ENCODE measurements at regions not wholly inside any gene's neighbourhood (a gene's known extent, or its start where the extent isn't known, plus 50 kb on each side); places are given as distances from the start of the nearest gene placed in this dataset.

- TF ChIP-seq DBP (CRISPR knock-in tag; IDR thresholded peaks at IDR 0.05; ENCODE audit: not compliant biosample characterization), result no peak
- no peak for TF ChIP-seq ZBTB2 (CRISPR knock-in tag; IDR thresholded peaks at IDR 0.05; ENCODE audit: low read depth)
- TF ChIP-seq ZNF747 (CRISPR knock-in tag; IDR thresholded peaks at IDR 0.05; ENCODE audit: borderline replicate concordance), result no peak
- TF ChIP-seq, protein P1, sequence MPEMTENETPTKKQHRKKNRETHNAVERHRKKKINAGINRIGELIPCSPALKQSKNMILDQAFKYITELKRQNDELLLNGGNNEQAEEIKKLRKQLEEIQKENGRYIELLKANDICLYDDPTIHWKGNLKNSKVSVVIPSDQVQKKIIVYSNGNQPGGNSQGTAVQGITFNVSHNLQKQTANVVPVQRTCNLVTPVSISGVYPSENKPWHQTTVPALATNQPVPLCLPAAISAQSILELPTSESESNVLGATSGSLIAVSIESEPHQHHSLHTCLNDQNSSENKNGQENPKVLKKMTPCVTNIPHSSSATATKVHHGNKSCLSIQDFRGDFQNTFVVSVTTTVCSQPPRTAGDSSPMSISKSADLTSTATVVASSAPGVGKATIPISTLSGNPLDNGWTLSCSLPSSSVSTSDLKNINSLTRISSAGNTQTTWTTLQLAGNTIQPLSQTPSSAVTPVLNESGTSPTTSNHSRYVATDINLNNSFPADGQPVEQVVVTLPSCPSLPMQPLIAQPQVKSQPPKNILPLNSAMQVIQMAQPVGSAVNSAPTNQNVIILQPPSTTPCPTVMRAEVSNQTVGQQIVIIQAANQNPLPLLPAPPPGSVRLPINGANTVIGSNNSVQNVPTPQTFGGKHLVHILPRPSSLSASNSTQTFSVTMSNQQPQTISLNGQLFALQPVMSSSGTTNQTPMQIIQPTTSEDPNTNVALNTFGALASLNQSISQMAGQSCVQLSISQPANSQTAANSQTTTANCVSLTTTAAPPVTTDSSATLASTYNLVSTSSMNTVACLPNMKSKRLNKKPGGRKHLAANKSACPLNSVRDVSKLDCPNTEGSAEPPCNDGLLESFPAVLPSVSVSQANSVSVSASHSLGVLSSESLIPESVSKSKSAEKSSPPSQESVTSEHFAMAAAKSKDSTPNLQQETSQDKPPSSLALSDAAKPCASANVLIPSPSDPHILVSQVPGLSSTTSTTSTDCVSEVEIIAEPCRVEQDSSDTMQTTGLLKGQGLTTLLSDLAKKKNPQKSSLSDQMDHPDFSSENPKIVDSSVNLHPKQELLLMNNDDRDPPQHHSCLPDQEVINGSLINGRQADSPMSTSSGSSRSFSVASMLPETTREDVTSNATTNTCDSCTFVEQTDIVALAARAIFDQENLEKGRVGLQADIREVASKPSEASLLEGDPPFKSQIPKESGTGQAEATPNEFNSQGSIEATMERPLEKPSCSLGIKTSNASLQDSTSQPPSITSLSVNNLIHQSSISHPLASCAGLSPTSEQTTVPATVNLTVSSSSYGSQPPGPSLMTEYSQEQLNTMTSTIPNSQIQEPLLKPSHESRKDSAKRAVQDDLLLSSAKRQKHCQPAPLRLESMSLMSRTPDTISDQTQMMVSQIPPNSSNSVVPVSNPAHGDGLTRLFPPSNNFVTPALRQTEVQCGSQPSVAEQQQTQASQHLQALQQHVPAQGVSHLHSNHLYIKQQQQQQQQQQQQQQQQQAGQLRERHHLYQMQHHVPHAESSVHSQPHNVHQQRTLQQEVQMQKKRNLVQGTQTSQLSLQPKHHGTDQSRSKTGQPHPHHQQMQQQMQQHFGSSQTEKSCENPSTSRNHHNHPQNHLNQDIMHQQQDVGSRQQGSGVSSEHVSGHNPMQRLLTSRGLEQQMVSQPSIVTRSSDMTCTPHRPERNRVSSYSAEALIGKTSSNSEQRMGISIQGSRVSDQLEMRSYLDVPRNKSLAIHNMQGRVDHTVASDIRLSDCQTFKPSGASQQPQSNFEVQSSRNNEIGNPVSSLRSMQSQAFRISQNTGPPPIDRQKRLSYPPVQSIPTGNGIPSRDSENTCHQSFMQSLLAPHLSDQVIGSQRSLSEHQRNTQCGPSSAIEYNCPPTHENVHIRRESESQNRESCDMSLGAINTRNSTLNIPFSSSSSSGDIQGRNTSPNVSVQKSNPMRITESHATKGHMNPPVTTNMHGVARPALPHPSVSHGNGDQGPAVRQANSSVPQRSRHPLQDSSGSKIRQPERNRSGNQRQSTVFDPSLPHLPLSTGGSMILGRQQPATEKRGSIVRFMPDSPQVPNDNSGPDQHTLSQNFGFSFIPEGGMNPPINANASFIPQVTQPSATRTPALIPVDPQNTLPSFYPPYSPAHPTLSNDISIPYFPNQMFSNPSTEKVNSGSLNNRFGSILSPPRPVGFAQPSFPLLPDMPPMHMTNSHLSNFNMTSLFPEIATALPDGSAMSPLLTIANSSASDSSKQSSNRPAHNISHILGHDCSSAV (CRISPR knock-in tag; IDR thresholded peaks at IDR 0.05; ENCODE audit: borderline replicate concordance), result no peak
- TF ChIP-seq HNF4A (CRISPR knock-in tag; IDR thresholded peaks at IDR 0.05), result peak; percentile 80
- TF ChIP-seq ZBTB20 (CRISPR knock-in tag; IDR thresholded peaks at IDR 0.05; ENCODE audit: borderline replicate concordance, low read depth), result peak; percentile 62; the same call in 1 of the 2 replicates
- no peak for TF ChIP-seq MZF1 (CRISPR knock-in tag; IDR thresholded peaks at IDR 0.05; ENCODE audit: borderline replicate concordance)
These were observed 137.3 kb upstream of the RTL1 start (continued) for GRCh38 chr14:101040538-101041442.
